GM19043 (cell line): ENCODE measurements at regions not wholly inside any gene's neighbourhood (a gene's known extent, or its start where the extent isn't known, plus 50 kb on each side); places are given as distances from the start of the nearest gene placed in this dataset.
A peak's percentile ranks its signal among the peaks of the same experiment; 100 is the strongest.
"Not testable (repeated sequence)": the region's sequence is repeated elsewhere in the genome, so short reads cannot be mapped to it uniquely, and the experiment has no call there.

Experiments
- ATAC-seq: cut with Tn5 transposase; IDR thresholded peaks from one replicate; pipeline ENCODE4 v1.9.1; 2021; ENCODE audit warnings: low read depth; ENCODE audit not compliant: unreplicated experiment

- no peak for ATAC-seq
Measured at GRCh38 chr2:138252587-138252986, 249.0 kb upstream of the SPOPL start.

- ATAC-seq: no peak
Measured at GRCh38 chr2:138255670-138256069, 245.9 kb upstream of the SPOPL start.

GRCh38 chr2:138267161-138267901, 234.2 kb upstream of the SPOPL start:
- ATAC-seq: peak; percentile 71

- ATAC-seq: peak; percentile 26
Measured at GRCh38 chr2:138267902-138268254, 233.7 kb upstream of the SPOPL start.

GRCh38 chr2:138269765-138270164, 231.8 kb upstream of the SPOPL start:
- no peak for ATAC-seq

GRCh38 chr2:138271467-138271866, 230.1 kb upstream of the SPOPL start:
- ATAC-seq: no peak

GRCh38 chr2:138272524-138273195, 228.9 kb upstream of the SPOPL start:
- no peak for ATAC-seq

- not testable (repeated sequence) for ATAC-seq
Measured at GRCh38 chr2:138273280-138273679, 228.3 kb upstream of the SPOPL start.

- no peak for ATAC-seq
Measured at GRCh38 chr2:138274421-138275291, 226.9 kb upstream of the SPOPL start.

- no peak for ATAC-seq
Measured at GRCh38 chr2:138275292-138275690, 226.3 kb upstream of the SPOPL start.

- no peak for ATAC-seq
Measured at GRCh38 chr2:138275881-138276280, 225.7 kb upstream of the SPOPL start.

- ATAC-seq: no peak
Measured at GRCh38 chr2:138276339-138276738, 225.2 kb upstream of the SPOPL start.

GRCh38 chr2:138277062-138277461, 224.5 kb upstream of the SPOPL start:
- ATAC-seq: no peak

GRCh38 chr2:138279871-138280270, 221.7 kb upstream of the SPOPL start:
- ATAC-seq: no peak

- no peak for ATAC-seq
Measured at GRCh38 chr2:138280999-138281695, 220.4 kb upstream of the SPOPL start.

GRCh38 chr2:138282014-138282672, 219.4 kb upstream of the SPOPL start:
- no peak for ATAC-seq

GRCh38 chr2:138291805-138292204, 209.8 kb upstream of the SPOPL start:
- ATAC-seq: no peak

GRCh38 chr2:138293045-138293444, 208.5 kb upstream of the SPOPL start:
- no peak for ATAC-seq

- ATAC-seq: no peak
Measured at GRCh38 chr2:138293549-138293948, 208.0 kb upstream of the SPOPL start.

- ATAC-seq: no peak
Measured at GRCh38 chr2:138294451-138294850, 207.1 kb upstream of the SPOPL start.
